Left renal pelvis (tissue), 4 donors: ENCODE measurements at regions not wholly inside any gene's neighbourhood (a gene's known extent, or its start where the extent isn't known, plus 50 kb on each side); places are given as distances from the start of the nearest gene placed in this dataset.

ENCODE experiments used
- DNase-seq, 4 donors: peaks; one replicate each; pipeline ENCODE4 v3.0.0-alpha.2; 2013; ENCODE audit warnings: low read depth in 4 of 4, low spot score in 3 of 4

DNA sequence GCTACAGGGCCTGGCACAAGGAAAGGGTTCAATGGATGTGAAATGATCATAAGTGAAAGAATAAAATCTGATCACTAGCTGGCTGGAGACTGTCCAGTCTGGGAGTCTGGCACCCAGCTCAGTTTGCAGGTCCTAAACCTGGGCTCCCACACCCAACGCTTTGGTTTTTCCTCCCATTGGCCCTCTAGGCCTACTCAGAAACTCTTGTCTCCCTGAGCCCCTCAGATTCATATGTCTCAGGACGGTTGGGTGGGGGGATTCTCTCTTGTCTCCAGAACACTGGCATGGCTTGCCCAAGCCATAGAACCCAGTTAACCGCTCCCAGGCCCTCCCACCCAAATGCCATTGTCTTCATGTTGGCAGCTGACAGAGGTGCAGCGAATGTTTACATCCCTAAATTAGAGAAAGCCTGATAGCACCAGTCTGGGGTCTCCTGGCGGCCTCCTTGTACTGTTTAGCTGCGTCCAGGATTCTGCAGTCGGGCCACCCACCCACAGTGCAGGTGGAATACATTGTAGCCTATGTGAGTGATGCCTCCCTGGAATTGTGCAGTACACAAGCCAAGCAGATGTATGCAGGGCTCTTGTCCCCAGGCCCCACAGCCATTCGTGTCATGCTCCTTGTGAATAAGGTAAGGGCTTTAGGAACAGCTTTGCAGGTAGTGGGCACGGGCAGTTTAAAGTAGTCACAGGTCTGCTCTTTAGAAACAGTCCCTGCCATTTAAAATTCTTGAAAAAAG lies 266.3 kb downstream of the XXYLT1 start:
- DNase-seq = no peak

DNA sequence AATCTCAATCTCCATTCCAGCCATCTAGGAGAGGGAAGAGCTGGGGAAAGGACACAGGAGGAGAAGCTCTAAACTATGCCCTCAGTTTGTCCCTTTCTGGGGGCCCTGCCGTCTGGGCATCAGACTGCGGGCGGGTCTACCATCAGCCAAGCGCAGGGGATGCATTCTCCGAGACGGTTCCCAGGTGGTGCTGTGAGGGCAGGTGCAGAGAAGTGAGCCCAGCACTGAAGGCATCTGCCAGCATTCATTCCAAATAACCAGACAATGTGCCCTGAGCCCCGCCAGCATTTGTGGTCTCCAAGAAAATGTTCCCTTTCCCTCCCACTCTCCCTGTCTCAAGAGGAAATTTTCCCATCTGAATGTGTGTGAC lies 265.7 kb downstream of the XXYLT1 start:
- DNase-seq = no peak

DNA sequence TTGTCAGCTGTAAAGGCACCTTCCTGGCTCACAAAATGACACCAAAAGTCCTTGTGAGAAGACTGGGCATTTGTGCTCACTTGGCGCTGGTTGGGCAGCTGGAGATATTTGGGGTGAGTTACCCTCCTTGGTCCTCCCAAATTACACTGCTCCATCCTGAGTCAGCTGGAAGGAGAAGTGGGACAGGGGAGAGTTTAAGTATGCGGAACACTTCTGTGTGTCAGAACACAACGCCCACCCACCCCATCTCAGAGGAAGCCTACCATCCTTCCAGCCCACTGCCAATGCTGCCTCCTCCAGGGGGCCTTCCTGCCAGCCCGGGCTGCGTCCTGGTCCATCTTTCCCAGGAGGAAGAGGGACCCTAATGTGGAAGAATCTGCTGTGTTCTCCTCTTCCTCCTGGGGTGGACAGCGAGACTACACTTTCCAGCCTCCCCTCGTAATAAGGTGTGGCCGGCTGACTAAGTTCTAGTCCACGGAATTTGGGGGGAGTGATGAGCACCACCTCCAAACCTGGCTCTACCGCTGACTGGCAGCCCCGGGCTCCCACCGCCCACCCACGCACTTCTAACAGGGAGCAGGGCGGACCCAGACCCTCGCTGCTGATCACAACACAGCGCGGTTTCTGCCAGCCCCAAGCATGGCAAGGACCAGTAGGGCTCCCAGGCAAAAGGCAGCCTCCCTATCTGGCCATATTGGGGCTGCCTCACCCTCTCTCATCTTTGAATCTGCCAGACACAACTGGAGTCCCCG lies 265.0 kb downstream of the XXYLT1 start:
- DNase-seq = no peak

DNA sequence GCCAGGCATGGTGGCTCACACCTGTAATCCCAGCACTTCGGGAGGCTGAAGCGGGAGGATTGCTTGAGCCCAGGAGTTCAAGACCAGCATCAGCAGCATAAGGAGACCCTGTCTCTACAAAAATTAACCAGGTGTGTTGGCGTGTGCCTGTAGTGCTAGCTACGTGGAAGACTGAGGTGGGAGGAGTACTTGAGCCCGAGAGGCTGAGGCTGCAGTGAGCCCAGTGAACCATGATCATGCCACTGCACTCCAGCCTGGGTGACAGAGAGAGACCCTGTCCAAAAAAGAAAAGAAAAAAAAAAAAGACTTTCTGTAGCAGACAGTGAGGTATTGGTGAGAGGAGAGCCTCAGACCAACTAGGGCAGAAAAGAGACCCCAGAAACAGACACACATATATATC lies 263.8 kb downstream of the XXYLT1 start:
- no peak for DNase-seq

DNA sequence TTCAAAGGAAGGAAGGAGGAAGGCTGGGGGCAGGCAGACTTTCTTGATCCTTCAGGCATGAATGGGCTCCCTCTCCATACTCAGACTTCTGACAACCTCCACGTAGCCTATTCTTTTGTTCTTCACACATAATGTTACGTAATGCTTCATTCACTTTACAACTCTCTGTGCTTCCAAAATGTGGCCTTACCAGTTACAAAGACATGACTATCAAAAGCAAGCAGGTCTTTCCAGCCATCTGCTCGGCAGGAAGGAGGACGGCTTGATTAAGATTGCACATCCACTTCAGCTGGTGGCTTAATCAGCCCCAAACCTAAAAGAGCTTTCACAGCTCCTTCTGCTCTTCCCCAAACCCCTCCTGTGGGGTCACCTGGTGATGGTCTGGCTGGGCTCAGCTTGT lies 263.2 kb downstream of the XXYLT1 start:
- no peak for DNase-seq

DNA sequence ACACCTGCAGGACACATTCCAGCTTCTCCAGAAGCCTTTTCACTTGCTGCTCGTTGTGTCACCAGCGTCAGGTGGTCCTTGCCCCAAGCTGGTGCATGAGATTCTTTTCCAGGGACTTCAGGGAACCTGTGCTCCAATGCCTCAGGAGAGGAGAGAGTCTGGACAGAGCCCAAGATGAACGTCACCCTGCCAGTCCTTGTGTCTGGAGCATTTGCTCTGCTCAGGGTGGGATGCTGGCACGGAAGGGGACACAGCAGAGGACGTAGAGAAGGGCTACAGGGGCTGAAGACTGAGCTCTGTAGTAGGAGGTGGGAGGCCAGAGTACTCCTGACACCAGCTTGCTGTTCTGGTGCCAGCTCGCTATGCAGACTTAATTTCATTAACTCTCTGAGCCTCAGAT lies 262.1 kb downstream of the XXYLT1 start:
- DNase-seq = no peak

DNA sequence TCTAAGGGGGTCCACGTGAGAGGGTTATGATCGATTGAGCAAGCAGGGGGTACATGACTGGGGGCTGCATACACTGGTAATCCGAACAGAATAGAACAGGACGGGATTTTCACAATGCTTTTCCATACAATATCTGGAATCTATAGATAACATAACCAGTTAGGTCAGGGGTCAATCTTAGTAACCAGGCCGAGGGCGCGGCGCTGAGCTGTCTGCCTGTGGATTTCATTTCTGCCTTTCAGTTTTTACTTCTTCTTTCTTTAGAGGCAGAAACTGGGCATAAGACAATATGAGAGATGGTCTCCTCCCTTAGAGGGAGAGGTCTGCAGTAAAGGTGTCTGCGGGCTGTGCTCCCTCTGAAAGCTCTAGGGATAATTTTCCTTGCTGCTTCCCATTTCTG lies 261.3 kb downstream of the XXYLT1 start:
- DNase-seq = no peak

DNA sequence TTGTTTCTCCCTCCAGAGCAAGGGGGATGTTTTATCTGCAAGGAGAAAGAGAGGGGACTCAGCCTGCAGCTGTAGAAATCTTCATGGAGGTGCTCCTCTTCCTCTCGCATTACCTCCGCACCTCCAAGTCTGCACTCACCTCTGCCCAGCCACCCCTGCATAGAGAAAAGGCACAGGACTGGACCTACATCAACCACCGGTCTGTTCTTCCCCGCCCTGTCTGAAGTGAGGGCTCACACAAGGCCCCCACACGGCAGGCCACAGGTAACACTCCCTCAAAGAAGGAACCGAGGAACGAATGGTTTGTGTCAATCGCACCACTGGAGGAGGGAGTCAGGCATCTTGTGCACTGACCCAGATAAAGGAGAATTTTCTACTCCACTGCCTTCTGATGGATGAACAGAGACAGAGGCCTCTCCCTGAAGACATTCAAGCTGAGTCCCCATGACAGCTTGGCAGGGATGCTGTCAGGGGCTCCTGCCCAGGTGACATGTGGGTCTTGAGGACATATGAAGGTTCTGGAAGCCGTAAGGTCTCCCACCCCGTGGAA lies 260.3 kb downstream of the XXYLT1 start:
- peak in 1 of 4 donors; percentile 32 for DNase-seq

DNA sequence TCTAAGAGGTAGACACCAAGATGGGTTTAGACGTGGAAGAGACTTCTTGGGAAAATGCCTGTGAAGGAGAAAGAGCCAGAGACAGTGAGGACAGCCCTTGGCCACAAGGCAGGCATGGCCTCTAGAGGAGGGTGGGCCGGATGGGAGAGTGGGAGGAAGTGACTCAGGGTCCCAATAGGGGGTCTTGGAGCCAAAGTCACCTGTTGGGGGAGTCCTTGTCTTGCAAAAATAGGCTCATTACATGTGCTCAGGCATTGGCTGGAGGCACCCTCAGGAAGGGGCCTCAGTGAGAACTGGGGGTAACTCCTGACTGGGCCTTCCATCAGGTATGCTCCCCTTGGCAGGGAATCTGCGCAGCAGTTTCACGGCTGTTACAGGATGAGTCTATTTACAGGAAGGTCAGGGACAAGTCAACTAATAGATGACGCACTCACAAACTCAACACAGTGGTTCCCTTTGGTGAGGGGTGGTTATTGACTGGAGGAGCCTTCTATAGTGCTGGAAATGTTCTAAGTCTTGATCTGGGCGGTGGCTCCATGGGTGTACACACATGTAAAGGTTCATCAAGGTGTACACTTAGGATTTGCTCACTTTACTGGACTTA lies 259.6 kb downstream of the XXYLT1 start:
- no peak for DNase-seq

DNA sequence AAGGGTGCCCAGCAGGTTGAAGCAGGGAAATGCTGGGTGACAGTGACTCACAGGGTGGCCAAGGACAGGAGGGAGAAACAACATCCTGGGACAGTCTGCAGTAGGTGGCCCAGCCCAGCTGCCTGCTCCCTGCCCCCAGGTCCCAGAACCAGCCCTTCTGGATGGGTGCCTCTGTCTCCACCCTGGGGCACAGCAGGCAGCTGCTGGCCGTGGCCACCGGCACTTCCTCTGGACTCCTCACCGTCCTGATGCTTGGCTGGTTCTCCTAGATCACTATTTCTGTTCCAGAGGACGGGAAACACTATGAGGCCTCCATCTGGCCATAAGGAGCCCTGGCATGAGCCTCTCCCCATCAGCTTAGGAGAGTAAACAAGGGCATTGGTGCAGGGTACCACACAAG lies 258.9 kb downstream of the XXYLT1 start:
- DNase-seq = no peak

DNA sequence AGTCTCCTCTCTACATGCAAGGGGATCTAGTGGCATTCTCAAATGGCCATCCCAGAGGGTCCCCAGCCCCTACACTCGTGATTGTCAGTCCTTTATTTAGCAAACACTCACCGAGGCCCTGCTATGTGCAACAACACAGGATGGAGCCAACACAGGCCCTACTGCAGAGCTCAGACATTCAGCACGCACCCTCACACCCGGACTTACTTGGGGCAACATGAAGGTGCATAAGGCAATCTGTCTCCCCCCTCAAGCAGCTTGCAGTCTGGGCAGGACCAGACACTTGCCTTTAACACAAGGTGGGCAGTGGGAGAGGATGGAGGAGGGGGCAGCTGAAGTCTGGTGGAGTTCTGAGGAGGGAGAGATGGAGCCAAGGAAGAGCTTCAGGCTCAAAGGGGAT lies 258.4 kb downstream of the XXYLT1 start:
- DNase-seq = no peak

DNA sequence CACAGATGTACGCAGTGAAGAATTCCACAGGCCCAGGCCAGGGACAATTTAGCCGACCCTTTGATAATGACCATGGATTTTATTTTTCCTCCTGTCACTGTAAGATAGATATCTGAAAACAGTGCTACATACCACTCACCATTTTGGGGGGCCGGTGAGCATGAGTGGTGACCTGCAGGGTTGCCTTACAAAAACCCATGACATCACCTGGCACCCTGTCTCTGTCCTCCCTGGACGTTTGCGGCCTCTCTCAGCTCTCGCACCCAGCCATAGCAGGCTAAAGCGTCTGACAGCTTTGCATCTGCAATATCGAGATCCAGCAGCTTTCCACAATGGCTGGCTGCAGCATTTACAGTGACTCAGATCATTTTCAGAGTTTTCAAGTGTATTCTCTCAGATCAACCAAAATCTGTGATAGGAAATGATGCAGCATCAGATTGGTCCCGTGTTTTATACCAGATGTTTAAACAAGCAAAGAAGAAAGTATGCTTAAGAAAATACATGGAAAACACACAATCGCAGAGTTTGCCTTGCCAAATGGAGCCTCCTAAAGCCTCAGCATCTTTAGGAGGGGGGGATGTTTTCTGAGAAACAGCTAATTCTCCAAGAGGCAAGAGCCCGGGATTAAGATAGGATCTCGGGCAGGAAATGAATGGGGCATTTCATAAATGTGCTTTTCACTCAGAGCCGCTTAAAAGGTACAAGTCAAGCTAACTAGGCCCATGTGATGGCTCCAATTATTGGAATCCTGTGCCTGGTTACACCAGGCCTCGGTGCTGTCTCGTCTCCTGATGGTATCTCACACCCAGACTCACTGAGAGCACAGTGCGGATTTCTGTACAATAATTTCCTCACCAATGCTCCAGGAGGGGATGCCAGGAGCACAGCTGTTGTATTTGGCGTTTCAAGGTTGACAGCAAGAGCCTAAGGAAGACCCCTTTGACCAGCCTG lies 257.3 kb downstream of the XXYLT1 start:
- no peak for DNase-seq

DNA sequence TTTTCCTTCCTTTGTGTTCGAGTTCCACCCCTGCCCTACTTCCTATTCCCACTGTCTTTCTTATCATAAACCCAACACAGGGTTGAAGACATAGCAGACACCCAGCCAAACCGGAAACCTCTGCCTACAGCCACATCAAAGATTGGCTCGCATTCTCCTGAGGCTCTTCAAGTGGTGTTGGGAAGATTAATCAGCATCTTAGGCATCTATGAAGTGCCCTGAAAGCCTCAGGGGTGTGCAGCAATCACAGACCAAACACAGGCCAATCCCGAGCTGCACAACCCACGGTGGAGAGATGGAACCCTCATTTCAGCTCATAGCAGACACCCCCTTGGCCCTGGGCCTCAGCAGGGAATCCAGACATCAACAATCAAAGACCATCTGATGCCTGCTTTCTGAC lies 255.9 kb downstream of the XXYLT1 start:
- DNase-seq = no peak

DNA sequence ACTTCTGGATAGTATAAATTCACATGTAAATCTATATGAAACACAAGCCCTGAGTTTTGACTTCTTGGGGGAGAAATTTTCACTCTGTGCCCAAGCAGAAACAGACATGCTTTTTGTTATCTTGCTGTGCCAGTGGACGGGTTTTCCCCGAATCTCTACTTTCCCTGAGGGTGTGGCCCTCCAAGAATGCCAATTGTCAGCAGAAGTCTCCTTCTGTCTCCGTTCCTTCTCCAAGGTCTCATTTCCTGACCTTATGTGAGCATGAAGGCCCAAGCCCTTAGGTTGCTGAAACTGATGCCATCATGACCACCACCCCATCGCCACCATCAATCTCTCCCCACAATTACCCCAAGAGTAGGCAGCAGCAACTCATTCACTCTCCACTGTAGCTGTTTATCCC lies 253.8 kb downstream of the XXYLT1 start:
- no peak for DNase-seq
